ENCODE measurements at regions not wholly inside any gene's neighbourhood (a gene's known extent, or its start where the extent isn't known, plus 50 kb on each side); places are given as distances from the start of the nearest gene placed in this dataset.
"Not testable (repeated sequence)": the region's sequence is repeated elsewhere in the genome, so short reads cannot be mapped to it uniquely, and the experiment has no call there.

DNA sequence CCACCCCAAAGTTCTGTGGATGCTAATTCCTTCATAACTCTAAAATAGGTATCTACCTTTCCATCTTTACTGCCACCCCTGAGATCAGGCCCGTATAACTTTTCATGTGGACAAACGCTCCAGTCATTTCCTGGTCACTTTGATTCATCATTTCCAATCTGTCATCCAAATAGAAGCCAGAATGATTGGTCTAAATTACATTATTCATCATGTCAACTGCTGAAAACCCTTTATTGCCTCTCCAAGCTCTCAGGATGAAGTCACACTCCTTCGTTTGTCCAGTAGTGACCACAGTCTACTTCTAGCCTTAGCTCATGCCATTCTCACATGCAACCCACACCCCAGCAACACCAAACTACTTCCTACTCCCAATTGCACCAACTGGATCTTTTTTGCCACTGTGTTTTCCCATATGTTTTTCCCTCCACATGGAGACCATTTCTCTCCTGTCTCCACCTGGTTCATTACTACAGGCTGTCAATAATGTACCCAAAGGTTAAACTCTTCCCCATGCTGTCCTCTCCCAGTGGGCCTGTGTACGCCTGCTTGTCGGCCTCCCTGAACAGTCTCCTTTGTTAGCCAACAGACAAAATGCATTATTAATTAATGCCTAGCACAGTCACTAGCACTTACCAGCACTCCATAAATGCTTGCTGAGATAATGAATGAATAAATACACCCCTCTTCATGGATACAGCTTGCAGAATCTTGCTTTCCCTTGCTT lies 382.6 kb upstream of the NOCT start:
- ChIA-PET POLR2A (ENCODE audit: low non-redundant PET) (no interaction called here), CTCF (interaction anchor here (0.7 kb wide), 1 partner anchor 165 kb away, joined by 3 read pairs; no protein-coding TSS in a partner anchor)
- TF ChIP-seq, protein P1, sequence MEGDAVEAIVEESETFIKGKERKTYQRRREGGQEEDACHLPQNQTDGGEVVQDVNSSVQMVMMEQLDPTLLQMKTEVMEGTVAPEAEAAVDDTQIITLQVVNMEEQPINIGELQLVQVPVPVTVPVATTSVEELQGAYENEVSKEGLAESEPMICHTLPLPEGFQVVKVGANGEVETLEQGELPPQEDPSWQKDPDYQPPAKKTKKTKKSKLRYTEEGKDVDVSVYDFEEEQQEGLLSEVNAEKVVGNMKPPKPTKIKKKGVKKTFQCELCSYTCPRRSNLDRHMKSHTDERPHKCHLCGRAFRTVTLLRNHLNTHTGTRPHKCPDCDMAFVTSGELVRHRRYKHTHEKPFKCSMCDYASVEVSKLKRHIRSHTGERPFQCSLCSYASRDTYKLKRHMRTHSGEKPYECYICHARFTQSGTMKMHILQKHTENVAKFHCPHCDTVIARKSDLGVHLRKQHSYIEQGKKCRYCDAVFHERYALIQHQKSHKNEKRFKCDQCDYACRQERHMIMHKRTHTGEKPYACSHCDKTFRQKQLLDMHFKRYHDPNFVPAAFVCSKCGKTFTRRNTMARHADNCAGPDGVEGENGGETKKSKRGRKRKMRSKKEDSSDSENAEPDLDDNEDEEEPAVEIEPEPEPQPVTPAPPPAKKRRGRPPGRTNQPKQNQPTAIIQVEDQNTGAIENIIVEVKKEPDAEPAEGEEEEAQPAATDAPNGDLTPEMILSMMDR (conservative IDR thresholded peaks at IDR 0.05; ENCODE audit: low read depth), result no peak
- DNase-seq (ENCODE audit: low spot score), result no peak
- H3K27ac ChIP-seq, result no peak overlapping the region

GRCh38 chr4:138630666-138631065 lies 384.9 kb upstream of the NOCT start:
- POLR2A ChIA-PET (ENCODE audit: low non-redundant PET), result no interaction called here
- CTCF ChIA-PET, result no interaction called here
- no peak for DNase-seq (ENCODE audit: low spot score)
- TF ChIP-seq, protein P1 (conservative IDR thresholded peaks at IDR 0.05; ENCODE audit: low read depth), result no peak
- H3K27ac ChIP-seq, result no peak overlapping the region

DNA sequence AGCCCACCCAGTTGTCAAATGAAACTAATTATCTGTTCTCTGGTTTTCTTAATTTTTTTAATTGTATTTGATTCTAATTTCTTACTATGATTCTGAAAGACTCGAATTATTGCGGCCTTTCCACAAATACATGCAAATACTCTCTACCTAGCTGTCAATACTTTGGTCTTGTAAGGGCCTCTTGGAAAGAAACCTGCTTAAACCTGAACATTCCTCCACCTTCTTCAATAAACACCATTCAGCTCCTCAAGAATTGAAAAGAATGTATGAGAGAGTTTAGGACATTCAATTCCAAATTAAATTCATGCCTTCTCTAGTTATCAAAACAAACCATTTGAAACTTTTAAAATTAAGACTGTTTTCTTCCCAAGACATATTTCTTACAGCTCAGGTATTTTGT lies 385.9 kb upstream of the NOCT start:
- POLR2A ChIA-PET (ENCODE audit: low non-redundant PET), result no interaction called here
- TF ChIP-seq, protein P1 (conservative IDR thresholded peaks at IDR 0.05; ENCODE audit: low read depth), result no peak
- CTCF ChIA-PET, result no interaction called here
- no peak overlapping the region for H3K27ac ChIP-seq
- no peak for DNase-seq (ENCODE audit: low spot score)

- no peak for DNase-seq (ENCODE audit: low spot score)
- ChIA-PET CTCF (interaction anchor here (0.6 kb wide), 1 partner anchor 1067 kb away, joined by 3 read pairs; no protein-coding TSS in a partner anchor), POLR2A (ENCODE audit: low non-redundant PET) (no interaction called here)
- TF ChIP-seq, protein P1 (conservative IDR thresholded peaks at IDR 0.05; ENCODE audit: low read depth), result no peak
- no peak overlapping the region for H3K27ac ChIP-seq
These were observed 384.9 kb upstream of the SLC7A11 start for GRCh38 chr4:138627096-138627495.

- H3K27ac ChIP-seq; CTCF ChIA-PET; POLR2A ChIA-PET (ENCODE audit: low non-redundant PET); DNase-seq (ENCODE audit: low spot score): not testable (repeated sequence)
These were observed 380.2 kb upstream of the SLC7A11 start for GRCh38 chr4:138622362-138622761.

- ChIA-PET CTCF (interaction anchor here (0.5 kb wide), 1 partner anchor 197 kb away, joined by 3 read pairs; no protein-coding TSS in a partner anchor), POLR2A (ENCODE audit: low non-redundant PET) (no interaction called here)
- no peak overlapping the region for H3K27ac ChIP-seq
- DNase-seq (ENCODE audit: low spot score), result no peak
- TF ChIP-seq, protein P1 (conservative IDR thresholded peaks at IDR 0.05; ENCODE audit: low read depth), result no peak
These were observed 374.6 kb upstream of the SLC7A11 start for GRCh38 chr4:138616775-138617174.

GRCh38 chr4:138614398-138615142 lies 372.4 kb upstream of the SLC7A11 start:
- CTCF ChIA-PET, result no interaction called here
- H3K27ac ChIP-seq, result no peak overlapping the region

More at GRCh38 chr4:138614398-138615142, 372.4 kb upstream of the SLC7A11 start:
- DNase-seq (ENCODE audit: low spot score), result no peak
- POLR2A ChIA-PET (ENCODE audit: low non-redundant PET), result no interaction called here
- TF ChIP-seq, protein P1 (conservative IDR thresholded peaks at IDR 0.05; ENCODE audit: low read depth), result no peak
